ENCODE measurements at regions not wholly inside any gene's neighbourhood (a gene's known extent, or its start where the extent isn't known, plus 50 kb on each side); places are given as distances from the start of the nearest gene placed in this dataset.

GRCh38 chr6:141123049-141123448, 1009.7 kb upstream of the GJE1 start:
- intact Hi-C loops (cut with DNase I) = no loop called here
- H3K27ac ChIP-seq = no peak overlapping the region
- H3K4me3 ChIP-seq = no peak overlapping the region
- H3K4me1 ChIP-seq = no peaks in the 10 kb centered on the region
- no peak for DNase-seq
- H3K36me3 ChIP-seq = no peaks in the 10 kb centered on the region
- no peak for ATAC-seq
- no peaks in the 10 kb centered on the region for H3K9me3 ChIP-seq
- TF ChIP-seq CTCF (IDR thresholded peaks at IDR 0.05) = no peak
- no peaks in the 10 kb centered on the region for H3K27me3 ChIP-seq (ENCODE audit: low read depth)

DNA sequence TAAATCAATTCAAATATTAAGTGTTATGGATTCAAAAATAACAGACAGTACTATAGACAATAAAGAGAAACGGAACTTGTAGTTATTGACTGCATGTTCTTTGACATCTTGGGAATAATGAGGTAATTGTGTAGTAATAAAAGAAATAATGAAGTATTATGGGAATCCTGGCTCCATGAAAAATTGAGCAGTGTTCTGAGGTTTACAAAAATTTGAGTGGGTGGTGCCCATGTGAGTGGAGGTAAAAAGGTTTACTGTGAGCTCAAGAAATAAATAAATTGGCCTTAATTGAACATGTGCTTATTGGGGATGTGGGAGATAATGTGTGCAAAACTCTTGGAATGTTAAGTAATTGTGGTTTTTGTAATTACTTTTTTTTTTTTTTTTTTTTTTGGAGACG, 1013.7 kb upstream of the GJE1 start:
- DNase-seq (no peak), ATAC-seq (no peak)
- no peaks in the 10 kb centered on the region for H3K27me3 ChIP-seq (ENCODE audit: low read depth)
- H3K4me1 ChIP-seq = no peaks in the 10 kb centered on the region
- no peaks in the 10 kb centered on the region for H3K9me3 ChIP-seq
- no peak for TF ChIP-seq CTCF (IDR thresholded peaks at IDR 0.05)
- intact Hi-C loops (cut with DNase I) = no loop called here
- H3K4me3 ChIP-seq = no peak overlapping the region
- H3K36me3 ChIP-seq = no peaks in the 10 kb centered on the region
- no peak overlapping the region for H3K27ac ChIP-seq

DNA sequence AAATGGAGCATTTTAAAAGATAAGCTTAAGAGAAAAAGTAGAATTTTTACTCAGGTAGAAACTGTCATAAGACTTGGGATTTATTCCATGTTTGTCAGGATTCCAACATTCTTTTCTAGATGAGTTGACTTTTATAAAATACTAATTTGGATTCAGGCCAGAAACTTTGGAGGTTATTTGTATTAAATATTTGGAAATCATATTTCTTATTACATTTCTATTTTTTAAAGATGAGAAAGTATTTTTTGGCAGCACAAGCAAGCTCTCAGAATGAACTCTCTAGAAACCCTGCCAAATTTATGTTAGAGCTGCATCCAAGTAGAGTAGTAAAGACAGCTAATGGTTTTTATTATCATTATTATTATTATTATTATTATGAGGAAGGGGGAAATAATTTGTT, 1014.9 kb upstream of the GJE1 start:
- ATAC-seq (no peak), DNase-seq (no peak)
- H3K4me1 ChIP-seq = no peaks in the 10 kb centered on the region
- no peaks in the 10 kb centered on the region for H3K36me3 ChIP-seq
- H3K27ac ChIP-seq = no peak overlapping the region
- H3K4me3 ChIP-seq = no peak overlapping the region
- TF ChIP-seq CTCF (IDR thresholded peaks at IDR 0.05) = no peak
- H3K27me3 ChIP-seq (ENCODE audit: low read depth) = no peaks in the 10 kb centered on the region
- intact Hi-C loops (cut with DNase I) = no loop called here
- H3K9me3 ChIP-seq = no peaks in the 10 kb centered on the region

- H3K27ac ChIP-seq = no peak overlapping the region
- H3K4me3 ChIP-seq = no peak overlapping the region
- DNase-seq = no peak
- no peak for TF ChIP-seq CTCF (IDR thresholded peaks at IDR 0.05)
- no peaks in the 10 kb centered on the region for H3K36me3 ChIP-seq
- no peaks in the 10 kb centered on the region for H3K27me3 ChIP-seq (ENCODE audit: low read depth)
- ATAC-seq = no peak
- no peaks in the 10 kb centered on the region for H3K9me3 ChIP-seq
- intact Hi-C loops (cut with DNase I) = no loop called here
- no peaks in the 10 kb centered on the region for H3K4me1 ChIP-seq
Measured at GRCh38 chr6:141110481-141110880, 1022.2 kb upstream of the GJE1 start.

- Histone ChIP-seq H3K27me3 (ENCODE audit: low read depth) (no peaks in the 10 kb centered on the region), H3K4me1 (no peaks in the 10 kb centered on the region), H3K27ac (no peak overlapping the region), H3K36me3 (no peaks in the 10 kb centered on the region), H3K9me3 (no peaks in the 10 kb centered on the region), H3K4me3 (no peak overlapping the region)
- DNase-seq (no peak), ATAC-seq (no peak)
- no peak for TF ChIP-seq CTCF (IDR thresholded peaks at IDR 0.05)
- intact Hi-C loops (cut with DNase I) = no loop called here
Measured at GRCh38 chr6:141107591-141108160, 1025.0 kb upstream of the GJE1 start.

- Histone ChIP-seq H3K36me3 (no peaks in the 10 kb centered on the region), H3K4me1 (no peaks in the 10 kb centered on the region), H3K4me3 (no peak overlapping the region), H3K9me3 (no peaks in the 10 kb centered on the region), H3K27ac (no peak overlapping the region), H3K27me3 (ENCODE audit: low read depth) (no peaks in the 10 kb centered on the region)
- TF ChIP-seq CTCF (IDR thresholded peaks at IDR 0.05) = no peak
- DNase-seq = no peak
- ATAC-seq = no peak
- intact Hi-C loops (cut with DNase I) = no loop called here
Measured at GRCh38 chr6:141105481-141105880, 1027.2 kb upstream of the GJE1 start.

Data from lower lobe of right lung (tissue), 2 donors.